CD4-positive, alpha-beta T cell treated with Interleukin-17A for 1 hour (primary cell): ENCODE measurements at regions not wholly inside any gene's neighbourhood (a gene's known extent, or its start where the extent isn't known, plus 50 kb on each side); places are given as distances from the start of the nearest gene placed in this dataset.
"Not testable (repeated sequence)": the region's sequence is repeated elsewhere in the genome, so short reads cannot be mapped to it uniquely, and the experiment has no call there.

ENCODE experiments used
- DNase-seq: peaks from one replicate; pipeline ENCODE4 v3.0.0-alpha.2; 2020

GRCh38 chr10:25811052-25811685 lies 122.9 kb upstream of the MYO3A start:
- no peak for DNase-seq

GRCh38 chr10:25813511-25813910 lies 120.5 kb upstream of the MYO3A start:
- DNase-seq: no peak

- DNase-seq: no peak
Observed at GRCh38 chr10:25815236-25815635, 118.8 kb upstream of the MYO3A start.

- DNase-seq: no peak
Observed at GRCh38 chr10:25815999-25816768, 117.8 kb upstream of the MYO3A start.

- no peak for DNase-seq
Observed at GRCh38 chr10:25817200-25817599, 116.8 kb upstream of the MYO3A start.

- DNase-seq: no peak
Observed at GRCh38 chr10:25818751-25819150, 115.3 kb upstream of the MYO3A start.

- DNase-seq: no peak
Observed at GRCh38 chr10:25820472-25820871, 113.6 kb upstream of the MYO3A start.

GRCh38 chr10:25820874-25821273 lies 113.2 kb upstream of the MYO3A start:
- DNase-seq: peak; percentile 0

- DNase-seq: no peak
Observed at GRCh38 chr10:25824050-25824449, 110.0 kb upstream of the MYO3A start.

- no peak for DNase-seq
Observed at GRCh38 chr10:25828475-25828874, 105.6 kb upstream of the MYO3A start.

- no peak for DNase-seq
Observed at GRCh38 chr10:25831080-25831479, 102.9 kb upstream of the MYO3A start.

GRCh38 chr10:25839683-25840082 lies 94.3 kb upstream of the MYO3A start:
- no peak for DNase-seq

GRCh38 chr10:25840875-25841274 lies 93.2 kb upstream of the MYO3A start:
- DNase-seq: not testable (repeated sequence)

GRCh38 chr10:25842146-25842545 lies 91.9 kb upstream of the MYO3A start:
- no peak for DNase-seq

GRCh38 chr10:25843551-25844170 lies 90.4 kb upstream of the MYO3A start:
- DNase-seq: no peak

GRCh38 chr10:25844716-25845115 lies 89.3 kb upstream of the MYO3A start:
- DNase-seq: not testable (repeated sequence)

GRCh38 chr10:25849268-25849667 lies 84.8 kb upstream of the MYO3A start:
- no peak for DNase-seq

GRCh38 chr10:25849988-25850387 lies 84.0 kb upstream of the MYO3A start:
- no peak for DNase-seq

GRCh38 chr10:25851548-25851947 lies 82.5 kb upstream of the MYO3A start:
- no peak for DNase-seq

- no peak for DNase-seq
Observed at GRCh38 chr10:25852364-25852941, 81.6 kb upstream of the MYO3A start.

GRCh38 chr10:25858076-25858475 lies 76.0 kb upstream of the MYO3A start:
- DNase-seq: no peak

GRCh38 chr10:25865267-25865666 lies 68.8 kb upstream of the MYO3A start:
- DNase-seq: no peak

GRCh38 chr10:25867321-25867720 lies 66.7 kb upstream of the MYO3A start:
- DNase-seq: no peak

- no peak for DNase-seq
Observed at GRCh38 chr10:25869067-25869591, 64.9 kb upstream of the MYO3A start.
